Liver (tissue), 3 donors: ENCODE measurements at regions not wholly inside any gene's neighbourhood (a gene's known extent, or its start where the extent isn't known, plus 50 kb on each side); places are given as distances from the start of the nearest gene placed in this dataset.

Experiments
- EGR1 ChIP-seq, 2 donors: IDR thresholded peaks; 2 replicates each; pipeline ENCODE4 v1.6.1; 2016 to 2018; ENCODE audit warnings: antibody characterized with exemption in 2 of 2, low read depth in 2 of 2
- GABPA ChIP-seq, 2 donors: IDR thresholded peaks in 1 of 2; conservative IDR thresholded peaks in 1 of 2; 2 replicates each; pipeline ENCODE4 v1.6.1; 2016; ENCODE audit warnings: antibody characterized with exemption in 2 of 2, mild to moderate bottlenecking in 1 of 2, moderate library complexity in 1 of 2
- JUND ChIP-seq, 2 donors: IDR thresholded peaks; 2 replicates each; pipeline ENCODE4 v1.6.1; 2016; ENCODE audit warnings: antibody characterized with exemption in 2 of 2
- RAD21 ChIP-seq, 2 donors: IDR thresholded peaks; 2 replicates each; pipeline ENCODE4 v1.6.1; 2016; ENCODE audit warnings: antibody characterized with exemption in 2 of 2, mild to moderate bottlenecking in 2 of 2
- TAF1 ChIP-seq: conservative IDR thresholded peaks from 2 replicates; pipeline ENCODE4 v1.6.1; 2016; ENCODE audit warnings: antibody characterized with exemption, mild to moderate bottlenecking
- TF ChIP-seq, protein P1 (sequence below): fragments of 150-350 bp; IDR thresholded peaks from 2 replicates; pipeline ENCODE4 v1.5.1; 2017; ENCODE audit warnings: improper control_type of control experiment, low read depth, low read length; ENCODE audit not compliant: missing input control
- TF ChIP-seq, protein P2 (sequence below): IDR thresholded peaks from 2 replicates; pipeline ENCODE4 v1.6.1; 2016; ENCODE audit warnings: antibody characterized with exemption, mild to moderate bottlenecking
- TF ChIP-seq, protein P3 (sequence below): IDR thresholded peaks from 2 replicates; pipeline ENCODE4 v1.6.1; 2016; ENCODE audit warnings: antibody characterized with exemption
- donor health status: healthy.
- donor health status: healthy.

DNA sequence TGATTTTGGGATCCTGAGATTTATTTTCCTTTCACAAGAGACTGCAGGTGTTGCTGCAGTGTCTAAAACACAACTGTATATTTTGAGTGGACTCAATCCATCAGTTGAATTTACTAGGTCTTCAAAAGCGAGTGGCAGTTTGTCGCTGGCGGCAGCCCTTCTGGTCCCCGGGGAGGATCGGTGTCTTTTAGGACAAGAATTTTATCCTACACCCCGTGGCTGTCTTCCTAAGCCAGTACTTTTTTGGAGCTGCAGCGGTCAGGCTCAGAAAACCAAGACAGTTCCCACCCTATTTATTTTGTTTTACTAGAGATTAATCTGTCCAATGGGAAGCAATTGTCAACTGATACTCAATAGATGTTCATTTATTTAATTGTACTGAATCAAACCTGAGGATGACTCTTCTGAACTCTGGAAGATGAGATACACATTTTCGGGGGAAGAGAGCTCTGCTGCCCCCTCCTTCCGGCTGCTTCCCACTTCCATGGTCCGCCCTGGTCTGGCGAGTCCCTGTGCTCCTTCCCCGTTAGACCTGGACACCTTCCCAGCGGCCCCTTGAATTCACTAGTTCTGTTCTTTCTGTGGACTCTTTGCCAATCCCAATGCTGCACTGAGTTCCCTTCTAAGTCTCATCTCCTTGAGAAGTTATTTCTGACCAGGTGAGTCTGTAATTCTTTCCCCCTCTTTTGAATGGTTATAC, 90.6 kb downstream of the ERMARD start:
- TF ChIP-seq, protein P1, sequence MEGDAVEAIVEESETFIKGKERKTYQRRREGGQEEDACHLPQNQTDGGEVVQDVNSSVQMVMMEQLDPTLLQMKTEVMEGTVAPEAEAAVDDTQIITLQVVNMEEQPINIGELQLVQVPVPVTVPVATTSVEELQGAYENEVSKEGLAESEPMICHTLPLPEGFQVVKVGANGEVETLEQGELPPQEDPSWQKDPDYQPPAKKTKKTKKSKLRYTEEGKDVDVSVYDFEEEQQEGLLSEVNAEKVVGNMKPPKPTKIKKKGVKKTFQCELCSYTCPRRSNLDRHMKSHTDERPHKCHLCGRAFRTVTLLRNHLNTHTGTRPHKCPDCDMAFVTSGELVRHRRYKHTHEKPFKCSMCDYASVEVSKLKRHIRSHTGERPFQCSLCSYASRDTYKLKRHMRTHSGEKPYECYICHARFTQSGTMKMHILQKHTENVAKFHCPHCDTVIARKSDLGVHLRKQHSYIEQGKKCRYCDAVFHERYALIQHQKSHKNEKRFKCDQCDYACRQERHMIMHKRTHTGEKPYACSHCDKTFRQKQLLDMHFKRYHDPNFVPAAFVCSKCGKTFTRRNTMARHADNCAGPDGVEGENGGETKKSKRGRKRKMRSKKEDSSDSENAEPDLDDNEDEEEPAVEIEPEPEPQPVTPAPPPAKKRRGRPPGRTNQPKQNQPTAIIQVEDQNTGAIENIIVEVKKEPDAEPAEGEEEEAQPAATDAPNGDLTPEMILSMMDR = no peak
- TF ChIP-seq EGR1 (IDR thresholded peaks at IDR 0.05; ENCODE audit: low read depth in 2 of 2) (no peak), RAD21 (IDR thresholded peaks at IDR 0.05) (no peak), TAF1 (no peak), JUND (IDR thresholded peaks at IDR 0.05) (no peak), GABPA (IDR thresholded peaks at IDR 0.05 in 1 of 2, conservative IDR thresholded peaks at IDR 0.05 in 1 of 2) (no peak)
- TF ChIP-seq, protein P2, sequence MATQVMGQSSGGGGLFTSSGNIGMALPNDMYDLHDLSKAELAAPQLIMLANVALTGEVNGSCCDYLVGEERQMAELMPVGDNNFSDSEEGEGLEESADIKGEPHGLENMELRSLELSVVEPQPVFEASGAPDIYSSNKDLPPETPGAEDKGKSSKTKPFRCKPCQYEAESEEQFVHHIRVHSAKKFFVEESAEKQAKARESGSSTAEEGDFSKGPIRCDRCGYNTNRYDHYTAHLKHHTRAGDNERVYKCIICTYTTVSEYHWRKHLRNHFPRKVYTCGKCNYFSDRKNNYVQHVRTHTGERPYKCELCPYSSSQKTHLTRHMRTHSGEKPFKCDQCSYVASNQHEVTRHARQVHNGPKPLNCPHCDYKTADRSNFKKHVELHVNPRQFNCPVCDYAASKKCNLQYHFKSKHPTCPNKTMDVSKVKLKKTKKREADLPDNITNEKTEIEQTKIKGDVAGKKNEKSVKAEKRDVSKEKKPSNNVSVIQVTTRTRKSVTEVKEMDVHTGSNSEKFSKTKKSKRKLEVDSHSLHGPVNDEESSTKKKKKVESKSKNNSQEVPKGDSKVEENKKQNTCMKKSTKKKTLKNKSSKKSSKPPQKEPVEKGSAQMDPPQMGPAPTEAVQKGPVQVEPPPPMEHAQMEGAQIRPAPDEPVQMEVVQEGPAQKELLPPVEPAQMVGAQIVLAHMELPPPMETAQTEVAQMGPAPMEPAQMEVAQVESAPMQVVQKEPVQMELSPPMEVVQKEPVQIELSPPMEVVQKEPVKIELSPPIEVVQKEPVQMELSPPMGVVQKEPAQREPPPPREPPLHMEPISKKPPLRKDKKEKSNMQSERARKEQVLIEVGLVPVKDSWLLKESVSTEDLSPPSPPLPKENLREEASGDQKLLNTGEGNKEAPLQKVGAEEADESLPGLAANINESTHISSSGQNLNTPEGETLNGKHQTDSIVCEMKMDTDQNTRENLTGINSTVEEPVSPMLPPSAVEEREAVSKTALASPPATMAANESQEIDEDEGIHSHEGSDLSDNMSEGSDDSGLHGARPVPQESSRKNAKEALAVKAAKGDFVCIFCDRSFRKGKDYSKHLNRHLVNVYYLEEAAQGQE = no peak
- TF ChIP-seq, protein P3, sequence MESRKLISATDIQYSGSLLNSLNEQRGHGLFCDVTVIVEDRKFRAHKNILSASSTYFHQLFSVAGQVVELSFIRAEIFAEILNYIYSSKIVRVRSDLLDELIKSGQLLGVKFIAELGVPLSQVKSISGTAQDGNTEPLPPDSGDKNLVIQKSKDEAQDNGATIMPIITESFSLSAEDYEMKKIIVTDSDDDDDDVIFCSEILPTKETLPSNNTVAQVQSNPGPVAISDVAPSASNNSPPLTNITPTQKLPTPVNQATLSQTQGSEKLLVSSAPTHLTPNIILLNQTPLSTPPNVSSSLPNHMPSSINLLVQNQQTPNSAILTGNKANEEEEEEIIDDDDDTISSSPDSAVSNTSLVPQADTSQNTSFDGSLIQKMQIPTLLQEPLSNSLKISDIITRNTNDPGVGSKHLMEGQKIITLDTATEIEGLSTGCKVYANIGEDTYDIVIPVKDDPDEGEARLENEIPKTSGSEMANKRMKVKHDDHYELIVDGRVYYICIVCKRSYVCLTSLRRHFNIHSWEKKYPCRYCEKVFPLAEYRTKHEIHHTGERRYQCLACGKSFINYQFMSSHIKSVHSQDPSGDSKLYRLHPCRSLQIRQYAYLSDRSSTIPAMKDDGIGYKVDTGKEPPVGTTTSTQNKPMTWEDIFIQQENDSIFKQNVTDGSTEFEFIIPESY = no peak
